HG02588 (cell line): ENCODE measurements at regions not wholly inside any gene's neighbourhood (a gene's known extent, or its start where the extent isn't known, plus 50 kb on each side); places are given as distances from the start of the nearest gene placed in this dataset.

Source experiments
- ATAC-seq: cut with Tn5 transposase; IDR thresholded peaks from one replicate; pipeline ENCODE4 v1.9.1; 2021; ENCODE audit warnings: mild to moderate bottlenecking, moderate library complexity; ENCODE audit not compliant: unreplicated experiment

GRCh38 chr1:189349607-189350006 is 1128.1 kb downstream of the BRINP3 start:
- ATAC-seq: no peak

GRCh38 chr1:189350983-189351616 is 1126.6 kb downstream of the BRINP3 start:
- ATAC-seq: peak; percentile 49

GRCh38 chr1:189351960-189352359 is 1125.7 kb downstream of the BRINP3 start:
- no peak for ATAC-seq

GRCh38 chr1:189356206-189356605 is 1121.5 kb downstream of the BRINP3 start:
- no peak for ATAC-seq

GRCh38 chr1:189357317-189357716 is 1120.3 kb downstream of the BRINP3 start:
- no peak for ATAC-seq

GRCh38 chr1:189369612-189370011 is 1108.1 kb downstream of the BRINP3 start:
- no peak for ATAC-seq

GRCh38 chr1:189374816-189375215 is 1102.8 kb downstream of the BRINP3 start:
- ATAC-seq: no peak

GRCh38 chr1:189405419-189405818 is 1072.2 kb downstream of the BRINP3 start:
- ATAC-seq: no peak

- no peak for ATAC-seq
Observed at GRCh38 chr1:189409774-189410173, 1067.9 kb downstream of the BRINP3 start.

- ATAC-seq: no peak
Observed at GRCh38 chr1:189424746-189425331, 1052.8 kb downstream of the BRINP3 start.

- ATAC-seq: no peak
Observed at GRCh38 chr1:189429610-189430009, 1048.1 kb downstream of the BRINP3 start.

- no peak for ATAC-seq
Observed at GRCh38 chr1:189431447-189431846, 1046.2 kb downstream of the BRINP3 start.

GRCh38 chr1:189432753-189433152 is 1044.9 kb downstream of the BRINP3 start:
- ATAC-seq: no peak

- no peak for ATAC-seq
Observed at GRCh38 chr1:189434461-189434860, 1043.2 kb downstream of the BRINP3 start.

- ATAC-seq: no peak
Observed at GRCh38 chr1:189435398-189435797, 1042.3 kb downstream of the BRINP3 start.

GRCh38 chr1:189438808-189439207 is 1038.9 kb downstream of the BRINP3 start:
- no peak for ATAC-seq

- no peak for ATAC-seq
Observed at GRCh38 chr1:189463166-189463565, 1014.5 kb downstream of the BRINP3 start.

GRCh38 chr1:189496768-189497167 is 980.9 kb downstream of the BRINP3 start:
- no peak for ATAC-seq

- ATAC-seq: no peak
Observed at GRCh38 chr1:189499736-189500135, 977.9 kb downstream of the BRINP3 start.

- no peak for ATAC-seq
Observed at GRCh38 chr1:189500778-189501177, 976.9 kb downstream of the BRINP3 start.

GRCh38 chr1:189510827-189511226 is 966.8 kb downstream of the BRINP3 start:
- ATAC-seq: no peak

GRCh38 chr1:189513091-189513490 is 964.6 kb downstream of the BRINP3 start:
- ATAC-seq: no peak

- ATAC-seq: no peak
Observed at GRCh38 chr1:189522441-189522840, 955.2 kb downstream of the BRINP3 start.
